SK-N-SH treated with all-trans-retinoic acid at 6 μM for 48 hours (cell line): ENCODE measurements at regions not wholly inside any gene's neighbourhood (a gene's known extent, or its start where the extent isn't known, plus 50 kb on each side); places are given as distances from the start of the nearest gene placed in this dataset.

Source experiments
- SNAI2 ChIP-seq: fragments of 250-450 bp; sonication (Bioruptor Pico); IDR thresholded peaks from 2 replicates; pipeline ENCODE4 v1.5.0; 2020; ENCODE audit warnings: mild to moderate bottlenecking, moderate library complexity
- TSHZ2 ChIP-seq: fragments of 250-450 bp; sonication (Bioruptor Pico); IDR thresholded peaks from 2 replicates; pipeline ENCODE4 v1.5.0; 2020; ENCODE audit warnings: mild to moderate bottlenecking, moderate library complexity
- ZNF70 ChIP-seq: fragments of 450-650 bp; formaldehyde crosslinking; IDR thresholded peaks from 2 replicates; pipeline ENCODE4 v1.5.0; 2020; ENCODE audit warnings: mild to moderate bottlenecking, moderate library complexity

GRCh38 chr1:90568436-90568835 is 148.7 kb downstream of the BARHL2 start:
- TF ChIP-seq ZNF70 (CRISPR knock-in tag), result no peak
- no peak for TF ChIP-seq TSHZ2
- no peak for TF ChIP-seq SNAI2 (CRISPR knock-in tag)
